OCI-LY3 (cell line): ENCODE measurements at regions not wholly inside any gene's neighbourhood (a gene's known extent, or its start where the extent isn't known, plus 50 kb on each side); places are given as distances from the start of the nearest gene placed in this dataset.

ENCODE experiments used
- CTCF ChIP-seq: fragments of 200-600, 300-600 bp; sonication (generic); IDR thresholded peaks from 2 replicates; pipeline ENCODE4 v1.5.1; 2014; ENCODE audit warnings: antibody characterized with exemption, low read length, low read depth
- EZH2phosphoT487 ChIP-seq: fragments of 200-600 bp; shearing (Covaris generic); IDR thresholded peaks from 2 replicates; pipeline ENCODE4 v1.6.1; 2018; ENCODE audit warnings: antibody characterized with exemption, mixed run types, low read depth

GRCh38 chr14:40368314-40368713 is 936.1 kb upstream of the FBXO33 start:
- TF ChIP-seq CTCF = no peak
- TF ChIP-seq EZH2phosphoT487 = no peak
